NCI-H1105 (cell line): ENCODE measurements at regions not wholly inside any gene's neighbourhood (a gene's known extent, or its start where the extent isn't known, plus 50 kb on each side); places are given as distances from the start of the nearest gene placed in this dataset.

ENCODE experiments used
- DNase-seq: peaks from one replicate; lab custom pipeline; 2025; lab: John Stamatoyannopoulos, UW

- DNase-seq = no peak
Observed at GRCh38 chr2:181149056-181149455, 168.7 kb downstream of the UBE2E3 start.

DNA sequence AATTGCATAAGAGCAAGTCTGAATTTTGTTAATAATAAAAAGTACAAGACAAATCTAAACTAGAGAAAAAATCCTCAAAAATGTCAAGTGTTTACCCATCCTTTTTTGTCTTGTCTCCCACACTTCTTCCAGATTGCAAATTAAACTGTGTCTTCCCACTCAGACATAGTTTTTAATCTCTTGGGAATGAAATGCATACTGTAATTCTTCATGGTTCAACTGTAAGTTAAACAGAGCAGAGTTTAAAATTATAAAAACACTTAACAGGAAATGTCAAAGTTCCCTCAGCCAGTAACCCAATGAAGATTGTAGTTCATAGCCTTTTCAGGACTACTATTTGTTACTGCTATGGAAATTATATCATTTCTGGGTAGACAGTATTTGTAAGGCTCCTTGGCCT, 171.8 kb downstream of the UBE2E3 start:
- DNase-seq = no peak

DNA sequence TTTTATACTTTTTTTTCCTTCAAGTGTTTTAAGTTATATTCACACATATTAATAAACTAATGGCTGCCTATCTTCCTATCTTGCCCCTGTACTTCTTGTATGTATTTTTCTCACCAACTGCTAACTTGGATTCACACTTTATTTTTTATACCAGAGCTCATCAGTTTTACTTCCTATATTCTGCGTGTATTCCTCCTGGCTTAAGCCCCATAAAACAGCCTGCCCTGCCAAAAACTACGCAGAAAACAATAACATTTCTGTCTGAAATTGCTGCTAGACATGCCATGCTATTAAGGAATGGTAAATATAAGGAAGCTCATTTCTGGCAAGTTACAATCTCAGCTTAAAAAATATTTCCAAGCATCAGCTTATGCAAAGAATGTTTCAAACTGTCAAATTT, 172.3 kb downstream of the UBE2E3 start:
- no peak for DNase-seq

DNA sequence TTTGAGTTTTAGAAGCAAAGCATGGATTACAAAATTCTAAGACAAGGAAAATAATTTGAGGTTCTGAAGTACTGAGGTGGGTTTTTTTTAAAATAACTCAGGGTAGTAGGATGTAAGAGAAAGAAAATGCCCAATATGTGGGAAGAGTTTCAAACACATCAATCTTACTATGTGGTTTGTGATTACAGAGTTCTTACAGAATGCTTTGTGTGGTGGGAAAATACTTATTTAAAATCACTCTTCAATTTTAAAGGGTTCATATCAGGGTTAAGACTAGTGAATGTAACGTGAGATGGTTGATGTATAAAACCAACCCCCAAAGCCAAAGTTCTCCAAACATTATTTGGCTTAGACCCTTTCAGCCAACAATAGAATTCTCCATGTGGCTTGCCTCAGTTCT, 173.5 kb downstream of the UBE2E3 start:
- DNase-seq = no peak

DNA sequence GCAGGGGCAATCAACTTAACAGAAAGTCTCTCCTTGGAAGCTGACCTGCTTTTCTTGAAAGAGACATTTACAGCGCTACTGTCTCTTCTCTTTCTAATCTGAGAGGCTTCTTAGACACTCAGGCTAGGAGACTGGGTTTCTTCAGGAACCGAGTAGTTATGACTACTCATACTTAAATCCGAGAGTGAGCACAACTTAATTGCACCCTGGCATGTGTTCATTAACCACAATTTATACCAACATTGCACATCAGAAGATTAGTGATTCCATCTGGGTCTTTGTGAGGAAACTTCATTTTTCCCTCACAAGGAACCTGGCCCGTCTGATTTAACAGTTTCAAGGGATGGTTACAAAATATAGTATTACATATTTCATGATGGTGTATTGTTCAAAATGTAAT, 176.9 kb downstream of the UBE2E3 start:
- no peak for DNase-seq

- DNase-seq = no peak
Observed at GRCh38 chr2:181158427-181158826, 178.0 kb downstream of the UBE2E3 start.

DNA sequence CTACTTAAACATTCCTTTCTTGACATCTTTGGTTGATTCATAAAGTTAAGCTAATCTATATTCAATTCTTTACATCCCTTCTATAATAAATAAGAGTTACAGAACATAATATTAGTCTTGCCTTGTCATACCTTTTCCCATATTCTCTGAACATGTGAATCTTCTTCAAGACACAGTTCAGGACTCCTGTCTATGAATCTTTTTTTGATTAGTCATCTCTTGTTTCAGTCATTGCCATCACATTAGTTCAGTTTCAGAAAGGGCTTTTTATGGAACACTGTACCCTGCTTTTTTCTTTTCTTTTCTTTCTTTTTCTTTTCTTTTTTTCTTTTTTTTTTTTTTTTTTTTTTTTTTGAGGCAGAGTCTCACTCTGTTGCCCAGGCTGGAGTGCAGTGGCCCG, 181.2 kb downstream of the UBE2E3 start:
- DNase-seq = no peak

DNA sequence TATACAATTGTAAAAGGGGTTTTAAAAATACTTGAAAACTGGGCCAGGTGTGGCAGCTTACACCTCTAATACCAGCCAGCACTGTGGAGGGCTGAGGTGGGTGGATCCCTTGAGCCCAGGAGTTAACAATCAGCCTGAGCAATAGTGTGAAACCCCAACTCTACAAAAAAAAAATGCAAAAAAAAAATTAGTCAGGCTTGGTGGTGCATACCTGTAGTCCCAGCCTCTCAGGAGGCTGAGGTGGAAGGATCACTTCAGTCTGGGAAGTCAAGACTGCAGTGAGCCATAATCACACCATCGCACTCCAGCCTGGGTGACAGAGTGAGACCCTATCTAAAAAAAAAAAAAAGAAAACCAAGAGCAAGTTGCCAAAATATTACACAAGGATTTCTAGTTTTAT, 182.7 kb downstream of the UBE2E3 start:
- DNase-seq = no peak

DNA sequence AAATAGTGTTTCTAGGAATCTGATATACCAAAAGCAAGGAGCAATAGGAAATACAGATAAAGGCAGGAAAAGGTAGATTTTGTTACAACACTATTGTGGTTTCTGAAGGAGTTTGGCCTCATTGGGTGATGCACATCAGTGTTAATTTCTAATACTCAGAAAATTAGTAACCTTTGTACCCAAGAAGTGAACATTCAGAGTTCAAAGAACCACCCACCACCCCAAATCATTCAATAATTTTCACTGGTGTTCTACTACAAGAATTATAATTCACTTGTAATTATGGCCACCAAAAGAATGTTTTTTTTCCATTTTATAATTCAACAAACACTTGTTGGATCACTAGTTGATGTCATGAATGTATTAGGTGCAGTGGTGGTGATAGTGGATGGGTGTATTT, 183.3 kb downstream of the UBE2E3 start:
- DNase-seq = no peak

DNA sequence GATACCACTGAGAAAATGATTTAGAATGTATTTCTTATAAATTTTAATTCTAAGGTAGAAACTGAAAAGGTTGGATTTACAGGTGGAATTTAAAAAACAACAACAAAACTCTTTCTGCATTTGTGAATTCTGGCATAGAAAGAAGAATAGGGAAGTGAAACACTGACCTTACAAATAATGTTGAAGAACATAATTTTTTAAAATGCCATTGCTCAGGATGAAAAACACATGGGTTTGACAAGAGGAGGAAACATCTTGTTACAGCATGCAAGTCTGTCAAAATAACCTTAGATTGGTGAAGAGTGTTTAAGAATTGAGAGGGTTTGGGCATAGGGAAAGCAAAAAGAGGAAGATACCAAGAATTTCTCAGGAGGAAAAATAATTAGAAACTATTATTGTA, 184.3 kb downstream of the UBE2E3 start:
- DNase-seq = no peak

DNA sequence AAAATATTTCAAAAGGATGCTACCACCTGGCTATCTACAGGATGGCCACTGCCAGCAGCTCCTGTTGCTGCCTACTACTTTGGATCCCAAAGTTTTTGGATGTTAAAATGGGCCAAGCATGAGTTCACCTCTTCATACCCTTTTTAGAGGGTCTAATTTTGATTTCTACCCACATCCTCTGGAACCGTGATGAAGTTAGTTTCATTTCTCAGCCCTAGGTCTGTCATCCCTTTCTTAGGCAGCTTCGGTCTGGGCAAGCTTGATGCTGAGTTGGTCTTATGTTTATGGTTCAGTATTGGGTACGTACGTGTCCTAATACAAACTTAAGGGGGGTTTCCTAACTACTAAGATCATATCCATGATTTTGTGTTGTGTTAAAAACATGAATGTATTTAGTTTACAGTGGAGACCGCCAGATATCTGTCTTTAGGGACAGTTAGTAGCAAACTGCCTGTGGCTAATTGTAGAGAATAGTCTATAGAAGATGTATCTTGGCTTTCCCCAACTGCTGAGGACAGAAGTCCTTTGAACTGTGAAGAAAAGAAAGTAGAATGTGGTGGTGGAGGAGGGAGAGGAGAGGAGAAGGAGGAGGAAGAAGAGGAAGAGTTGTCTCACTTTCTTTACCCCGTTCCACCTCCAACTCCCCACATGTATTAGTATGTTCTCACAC, 184.9 kb downstream of the UBE2E3 start:
- no peak for DNase-seq

DNA sequence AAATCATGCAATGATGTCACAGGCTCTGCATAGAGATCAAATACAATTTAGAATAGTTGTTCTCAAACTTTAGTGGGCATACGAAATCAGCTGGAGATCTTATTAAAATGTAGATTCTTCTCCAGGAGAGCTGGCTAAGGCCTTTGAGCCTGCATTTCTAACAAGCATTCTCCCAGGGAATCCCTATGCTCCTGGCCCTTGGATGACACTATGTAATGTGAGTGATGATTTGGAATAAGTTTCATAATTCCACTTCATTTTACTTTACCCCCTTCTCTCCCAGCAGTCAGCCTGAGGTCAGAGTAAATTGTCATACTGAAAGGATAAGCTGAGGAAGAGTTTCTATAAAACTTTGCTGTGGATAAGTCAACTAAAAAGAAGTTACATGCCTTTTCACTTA, 189.1 kb downstream of the UBE2E3 start:
- no peak for DNase-seq

- DNase-seq = no peak
Observed at GRCh38 chr2:181170256-181170655, 189.9 kb downstream of the UBE2E3 start.

DNA sequence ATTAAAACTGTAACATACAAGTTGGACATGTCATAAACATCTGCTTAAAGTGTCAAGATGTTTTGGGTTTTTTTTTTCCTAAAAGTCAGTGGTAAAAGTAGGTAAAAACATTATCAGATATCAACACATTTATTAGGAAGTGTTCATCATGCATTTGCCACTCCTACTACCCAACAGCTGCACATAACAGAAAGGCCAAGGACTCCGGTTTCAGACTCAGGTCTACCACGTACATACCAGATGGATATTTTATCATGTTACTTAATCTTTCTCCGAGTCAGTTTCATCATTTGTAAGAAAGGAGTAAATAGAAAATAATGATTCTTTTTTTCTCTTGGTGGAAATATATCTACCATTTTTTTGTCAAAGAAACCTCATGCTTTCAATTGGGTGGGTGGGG, 192.3 kb downstream of the UBE2E3 start:
- no peak for DNase-seq

- DNase-seq = no peak
Observed at GRCh38 chr2:181174611-181175580, 194.5 kb downstream of the UBE2E3 start.

- DNase-seq = no peak
Observed at GRCh38 chr2:181176540-181176939, 196.1 kb downstream of the UBE2E3 start.

DNA sequence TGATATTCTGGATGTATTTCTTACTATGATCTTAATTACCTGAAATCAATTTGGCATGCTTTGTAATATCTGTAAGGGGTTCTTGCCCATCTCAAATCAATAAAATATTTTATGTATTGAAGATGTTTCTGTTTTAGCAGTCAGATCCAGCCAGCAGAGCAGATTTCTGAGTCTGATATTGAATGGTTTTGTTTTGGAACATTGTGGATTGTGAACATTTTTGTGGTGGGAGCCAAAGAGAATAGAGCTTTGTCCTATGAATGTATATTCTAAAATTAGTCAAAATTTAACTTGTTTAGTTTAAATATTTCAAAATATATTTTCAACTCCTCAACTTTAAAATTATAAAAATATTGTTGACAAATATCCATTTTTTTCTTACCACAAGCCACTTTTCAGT, 197.0 kb downstream of the UBE2E3 start:
- DNase-seq = no peak

DNA sequence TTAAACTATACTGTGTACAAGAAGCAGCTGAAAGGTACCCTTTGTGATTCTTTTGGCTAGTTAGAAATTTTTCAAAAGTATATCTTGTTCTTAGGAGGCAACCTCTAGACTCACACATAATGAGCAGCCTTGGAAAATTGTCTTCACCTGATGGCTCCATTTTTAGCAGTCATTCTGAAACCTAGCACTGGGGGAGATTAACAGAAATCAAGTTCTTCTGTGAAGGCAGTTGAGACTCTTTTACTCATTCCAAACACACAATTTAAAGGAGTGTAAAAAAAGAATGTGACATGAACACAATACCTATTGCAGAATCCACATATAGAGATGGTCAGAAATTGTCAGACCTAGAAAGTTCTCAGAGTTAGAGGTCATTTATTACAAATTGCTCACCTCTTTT, 197.7 kb downstream of the UBE2E3 start:
- no peak for DNase-seq

GRCh38 chr2:181178823-181179412, 198.5 kb downstream of the UBE2E3 start:
- no peak for DNase-seq

DNA sequence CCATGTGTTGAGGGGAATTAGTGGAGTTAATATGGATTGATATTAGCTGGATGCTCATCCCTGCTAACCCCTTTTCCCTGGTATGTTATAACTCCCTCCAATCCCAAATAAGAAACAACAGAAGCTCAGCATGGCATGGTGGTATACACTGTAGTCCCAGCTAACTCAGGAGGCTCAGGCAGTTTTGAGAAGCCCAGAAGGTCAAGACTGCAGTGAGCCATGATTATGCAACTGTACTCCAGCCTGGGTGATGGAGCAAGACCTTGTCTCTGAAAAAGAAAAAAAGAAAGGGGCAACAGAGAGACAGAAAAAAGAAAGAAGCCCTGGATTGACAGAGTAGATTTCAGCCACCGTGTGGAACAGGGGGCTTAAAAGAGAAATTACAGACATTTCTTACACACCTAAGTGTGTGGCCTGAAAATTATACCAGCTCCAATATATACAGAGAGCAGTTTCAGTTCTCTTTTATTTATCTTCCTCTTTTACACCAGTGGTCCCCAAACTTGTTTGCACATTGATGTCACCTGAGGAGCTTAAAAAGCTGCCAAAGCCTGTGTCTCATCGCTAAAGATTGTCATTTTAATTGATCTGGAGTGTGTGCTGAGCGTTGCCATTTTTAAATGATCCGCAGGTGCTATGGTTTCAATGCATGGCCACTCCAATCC, 203.6 kb downstream of the UBE2E3 start:
- DNase-seq = no peak

DNA sequence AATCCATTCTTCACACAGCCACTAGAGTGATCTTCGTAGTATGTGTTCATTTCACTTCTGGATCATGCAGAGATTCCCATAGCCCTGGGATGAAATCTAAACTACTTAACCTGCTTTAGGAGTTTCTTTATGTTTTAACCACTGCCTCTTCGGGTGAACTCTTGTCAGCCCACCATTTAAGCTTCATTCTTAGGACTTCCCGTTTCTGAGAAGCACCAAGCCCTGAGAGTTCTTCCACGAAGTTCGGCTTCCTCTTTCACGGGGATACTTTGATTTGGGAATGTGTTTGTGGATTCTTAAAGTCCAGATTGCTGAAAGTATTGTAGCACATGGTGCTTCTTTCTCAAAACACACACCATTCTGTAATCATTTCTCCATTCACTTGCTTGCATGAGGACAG, 205.0 kb downstream of the UBE2E3 start:
- no peak for DNase-seq

- DNase-seq = no peak
Observed at GRCh38 chr2:181185948-181186347, 205.5 kb downstream of the UBE2E3 start.

GRCh38 chr2:181188605-181189004, 208.2 kb downstream of the UBE2E3 start:
- DNase-seq = no peak
